GM23338 (cell line): ENCODE measurements at regions not wholly inside any gene's neighbourhood (a gene's known extent, or its start where the extent isn't known, plus 50 kb on each side); places are given as distances from the start of the nearest gene placed in this dataset.

ENCODE experiments used
- ATAC-seq: fragments of 200-7000 bp; cut with Tn5 transposase; 3 replicates; pipeline ENCODE4 v1.9.1; 2020
- DNase-seq: peaks from one replicate; pipeline ENCODE4 v3.0.0-alpha.2; 2015; ENCODE audit warnings: low spot score
- H2AFZ ChIP-seq: fragments of 200-600 bp; sonication (generic); 2 replicates; pipeline ENCODE4 v1.8.0; 2016; ENCODE audit warnings: antibody characterized with exemption, mild to moderate bottlenecking, moderate library complexity
- H3F3A ChIP-seq: fragments of 200-600 bp; sonication (generic); replicated peaks from 2 replicates; pipeline ENCODE4 v1.8.0; 2017; ENCODE audit warnings: antibody characterized with exemption, mixed run types, low read depth
- H3K27ac ChIP-seq: fragments of 200-600 bp; sonication (generic); 2 replicates; pipeline ENCODE4 v1.6.1; 2016; ENCODE audit warnings: low read depth
- H3K27me3 ChIP-seq: fragments of 200-600 bp; sonication (generic); 2 replicates; pipeline ENCODE4 v1.8.0; 2016; ENCODE audit warnings: mild to moderate bottlenecking, mixed run types, moderate library complexity; ENCODE audit not compliant: insufficient read depth
- H3K36me3 ChIP-seq: fragments of 200-600 bp; sonication (generic); 2 replicates; pipeline ENCODE4 v1.8.0; 2016; ENCODE audit warnings: mild to moderate bottlenecking; ENCODE audit not compliant: insufficient read depth
- H3K4me1 ChIP-seq: fragments of 200-600 bp; sonication (generic); 2 replicates; pipeline ENCODE4 v1.8.0; 2016; ENCODE audit warnings: mild to moderate bottlenecking, moderate library complexity; ENCODE audit not compliant: insufficient read depth
- H3K4me2 ChIP-seq: fragments of 200-600 bp; sonication (generic); 2 replicates; pipeline ENCODE4 v1.7.1; 2017; ENCODE audit warnings: mixed run types
- H3K4me3 ChIP-seq: fragments of 200-600 bp; sonication (generic); 2 replicates; pipeline ENCODE4 v1.6.1; 2016; ENCODE audit warnings: mixed run types
- H3K79me2 ChIP-seq: fragments of 200-600 bp; sonication (generic); replicated peaks from 2 replicates; pipeline ENCODE4 v1.8.0; 2017; ENCODE audit warnings: mild to moderate bottlenecking; ENCODE audit not compliant: insufficient read depth
- H3K9me2 ChIP-seq: fragments of 200-600 bp; sonication (generic); 2 replicates; pipeline ENCODE4 v1.8.0; 2017; ENCODE audit not compliant: insufficient read depth
- H4K20me1 ChIP-seq: fragments of 200-600 bp; sonication (generic); replicated peaks from 2 replicates; pipeline ENCODE4 v1.8.0; 2017; ENCODE audit warnings: mild to moderate bottlenecking; ENCODE audit not compliant: insufficient read depth
- H3K27ac Mint-ChIP-seq: 2 replicates; pipeline ENCODE4 v1.8.0; 2020; ENCODE audit warnings: inconsistent platforms, mild to moderate bottlenecking, moderate library complexity, mixed read lengths
- H3K27me3 Mint-ChIP-seq: 3 replicates; pipeline ENCODE4 v1.8.0; 2022; ENCODE audit warnings: low read depth, mild to moderate bottlenecking, moderate library complexity, mixed read lengths, inconsistent platforms; ENCODE audit not compliant: insufficient read depth, poor library complexity
- H3K36me3 Mint-ChIP-seq: 3 replicates; pipeline ENCODE4 v1.8.0; 2021; ENCODE audit warnings: low read depth, mild to moderate bottlenecking, inconsistent platforms, moderate library complexity, mixed read lengths
- H3K4me1 Mint-ChIP-seq: 3 replicates; pipeline ENCODE4 v1.8.0; 2020; ENCODE audit warnings: mild to moderate bottlenecking, inconsistent platforms, mixed read lengths
- H3K4me3 Mint-ChIP-seq: 3 replicates; pipeline ENCODE4 v1.8.0; 2021; ENCODE audit warnings: moderate library complexity, mild to moderate bottlenecking, inconsistent platforms, mixed read lengths
- H3K9me3 Mint-ChIP-seq: 3 replicates; pipeline ENCODE4 v1.8.0; 2020; ENCODE audit warnings: moderate library complexity, mild to moderate bottlenecking, inconsistent platforms, mixed read lengths
- EZH2 ChIP-seq: fragments of 200-600 bp; sonication (generic); IDR thresholded peaks from one replicate; pipeline ENCODE4 v1.8.0; 2017; ENCODE audit warnings: antibody characterized with exemption, mild to moderate bottlenecking, low read depth; ENCODE audit not compliant: unreplicated experiment
- EZH2phosphoT487 ChIP-seq: fragments of 200-600 bp; sonication (generic); IDR thresholded peaks from one replicate; pipeline ENCODE4 v1.8.1; 2018; ENCODE audit warnings: antibody characterized with exemption; ENCODE audit not compliant: unreplicated experiment
- JUNB ChIP-seq: IDR thresholded peaks from one replicate; pipeline ENCODE4 v1.6.1; 2016; ENCODE audit warnings: antibody characterized with exemption; ENCODE audit not compliant: unreplicated experiment
- NANOG ChIP-seq: IDR thresholded peaks from 2 replicates; pipeline ENCODE4 v1.6.1; 2016; ENCODE audit warnings: antibody characterized with exemption, borderline replicate concordance
- POLR2AphosphoS5 ChIP-seq: IDR thresholded peaks from 2 replicates; pipeline ENCODE4 v1.6.1; 2016; ENCODE audit warnings: antibody characterized with exemption, low read depth
- STAT1 ChIP-seq: IDR thresholded peaks from one replicate; pipeline ENCODE4 v1.6.1; 2016; ENCODE audit warnings: antibody characterized with exemption; ENCODE audit not compliant: unreplicated experiment
- TF ChIP-seq, protein P1 (sequence below), 2 experiments: fragments of 200-600 bp in 1 of 2; sonication (generic) in 1 of 2; conservative IDR thresholded peaks; 2 replicates each; pipeline versions ENCODE4 v1.5.1 to v1.6.1; 2016 to 2017; ENCODE audit warnings: antibody characterized with exemption in 2 of 2, low read depth in 2 of 2, mild to moderate bottlenecking in 2 of 2, moderate library complexity in 1 of 2
- TF ChIP-seq, protein P2 (sequence below): IDR thresholded peaks from one replicate; pipeline ENCODE4 v1.6.1; 2018; ENCODE audit warnings: antibody characterized with exemption; ENCODE audit not compliant: unreplicated experiment
- TF ChIP-seq, protein P3 (sequence below): IDR thresholded peaks from 2 replicates; pipeline ENCODE4 v1.6.1; 2016; ENCODE audit warnings: antibody characterized with exemption

DNA sequence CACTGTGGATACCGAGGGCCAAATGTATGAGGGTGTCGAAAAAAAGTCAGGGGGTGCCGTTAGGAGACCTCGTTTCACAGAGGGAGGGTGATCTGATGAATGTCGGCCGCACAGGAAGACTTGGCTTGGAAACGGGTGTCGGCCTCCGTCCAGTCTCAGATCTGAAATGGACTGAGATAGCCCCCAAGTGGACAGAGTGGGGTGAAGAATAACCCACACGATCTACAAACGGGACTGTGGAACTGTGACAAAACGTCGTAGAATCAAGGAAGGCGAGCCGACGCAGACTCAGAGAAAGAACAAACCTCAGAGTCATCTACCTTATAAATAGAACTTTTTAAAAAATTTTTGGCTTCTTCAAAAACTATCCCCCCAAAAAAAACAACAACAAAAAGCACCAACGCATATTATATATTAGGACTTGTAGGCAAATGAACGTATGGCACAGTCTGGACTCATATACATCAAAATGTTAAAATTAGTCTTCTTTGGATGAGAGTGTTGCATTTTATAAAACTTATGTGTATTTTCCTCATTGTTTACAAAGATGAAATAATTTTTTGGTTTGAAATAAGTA lies 63.8 kb upstream of the IRF2 start:
- Mint-ChIP-seq H3K4me1 (peaks cover 14% of the 10 kb centered on the region), H3K27ac (peak overlapping the region; percentile 93), H3K36me3 (no peaks in the 10 kb centered on the region), H3K4me3 (peak overlapping the region; percentile 90), H3K9me3 (no peaks in the 10 kb centered on the region), H3K27me3 (peaks cover 8% of the 10 kb centered on the region)
- Histone ChIP-seq H3K36me3 (no peaks in the 10 kb centered on the region), H3K79me2 (no peaks in the 10 kb centered on the region), H3K27me3 (no peaks in the 10 kb centered on the region), H3K9me2 (no peaks in the 10 kb centered on the region), H3K4me1 (peaks cover 5% of the 10 kb centered on the region), H3K4me2 (peak overlapping the region; percentile 86), H2AFZ (peak overlapping the region; percentile 88; the same call in 1 of the 2 replicates), H3K4me3 (peak overlapping the region; percentile 67), H3K27ac (peak overlapping the region; percentile 28; the same call in 1 of the 2 replicates), H4K20me1 (no peaks in the 10 kb centered on the region), H3F3A (no peaks in the 10 kb centered on the region)
- DNase-seq: peak; percentile 41
- ATAC-seq: peak; percentile 60
- no peak for TF ChIP-seq EZH2phosphoT487
- TF ChIP-seq, protein P1, sequence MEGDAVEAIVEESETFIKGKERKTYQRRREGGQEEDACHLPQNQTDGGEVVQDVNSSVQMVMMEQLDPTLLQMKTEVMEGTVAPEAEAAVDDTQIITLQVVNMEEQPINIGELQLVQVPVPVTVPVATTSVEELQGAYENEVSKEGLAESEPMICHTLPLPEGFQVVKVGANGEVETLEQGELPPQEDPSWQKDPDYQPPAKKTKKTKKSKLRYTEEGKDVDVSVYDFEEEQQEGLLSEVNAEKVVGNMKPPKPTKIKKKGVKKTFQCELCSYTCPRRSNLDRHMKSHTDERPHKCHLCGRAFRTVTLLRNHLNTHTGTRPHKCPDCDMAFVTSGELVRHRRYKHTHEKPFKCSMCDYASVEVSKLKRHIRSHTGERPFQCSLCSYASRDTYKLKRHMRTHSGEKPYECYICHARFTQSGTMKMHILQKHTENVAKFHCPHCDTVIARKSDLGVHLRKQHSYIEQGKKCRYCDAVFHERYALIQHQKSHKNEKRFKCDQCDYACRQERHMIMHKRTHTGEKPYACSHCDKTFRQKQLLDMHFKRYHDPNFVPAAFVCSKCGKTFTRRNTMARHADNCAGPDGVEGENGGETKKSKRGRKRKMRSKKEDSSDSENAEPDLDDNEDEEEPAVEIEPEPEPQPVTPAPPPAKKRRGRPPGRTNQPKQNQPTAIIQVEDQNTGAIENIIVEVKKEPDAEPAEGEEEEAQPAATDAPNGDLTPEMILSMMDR (conservative IDR thresholded peaks at IDR 0.05; ENCODE audit: low read depth in 2 of 2): peak; percentile 41 to 70
- TF ChIP-seq, protein P2, sequence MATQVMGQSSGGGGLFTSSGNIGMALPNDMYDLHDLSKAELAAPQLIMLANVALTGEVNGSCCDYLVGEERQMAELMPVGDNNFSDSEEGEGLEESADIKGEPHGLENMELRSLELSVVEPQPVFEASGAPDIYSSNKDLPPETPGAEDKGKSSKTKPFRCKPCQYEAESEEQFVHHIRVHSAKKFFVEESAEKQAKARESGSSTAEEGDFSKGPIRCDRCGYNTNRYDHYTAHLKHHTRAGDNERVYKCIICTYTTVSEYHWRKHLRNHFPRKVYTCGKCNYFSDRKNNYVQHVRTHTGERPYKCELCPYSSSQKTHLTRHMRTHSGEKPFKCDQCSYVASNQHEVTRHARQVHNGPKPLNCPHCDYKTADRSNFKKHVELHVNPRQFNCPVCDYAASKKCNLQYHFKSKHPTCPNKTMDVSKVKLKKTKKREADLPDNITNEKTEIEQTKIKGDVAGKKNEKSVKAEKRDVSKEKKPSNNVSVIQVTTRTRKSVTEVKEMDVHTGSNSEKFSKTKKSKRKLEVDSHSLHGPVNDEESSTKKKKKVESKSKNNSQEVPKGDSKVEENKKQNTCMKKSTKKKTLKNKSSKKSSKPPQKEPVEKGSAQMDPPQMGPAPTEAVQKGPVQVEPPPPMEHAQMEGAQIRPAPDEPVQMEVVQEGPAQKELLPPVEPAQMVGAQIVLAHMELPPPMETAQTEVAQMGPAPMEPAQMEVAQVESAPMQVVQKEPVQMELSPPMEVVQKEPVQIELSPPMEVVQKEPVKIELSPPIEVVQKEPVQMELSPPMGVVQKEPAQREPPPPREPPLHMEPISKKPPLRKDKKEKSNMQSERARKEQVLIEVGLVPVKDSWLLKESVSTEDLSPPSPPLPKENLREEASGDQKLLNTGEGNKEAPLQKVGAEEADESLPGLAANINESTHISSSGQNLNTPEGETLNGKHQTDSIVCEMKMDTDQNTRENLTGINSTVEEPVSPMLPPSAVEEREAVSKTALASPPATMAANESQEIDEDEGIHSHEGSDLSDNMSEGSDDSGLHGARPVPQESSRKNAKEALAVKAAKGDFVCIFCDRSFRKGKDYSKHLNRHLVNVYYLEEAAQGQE: no peak
- TF ChIP-seq, protein P3, sequence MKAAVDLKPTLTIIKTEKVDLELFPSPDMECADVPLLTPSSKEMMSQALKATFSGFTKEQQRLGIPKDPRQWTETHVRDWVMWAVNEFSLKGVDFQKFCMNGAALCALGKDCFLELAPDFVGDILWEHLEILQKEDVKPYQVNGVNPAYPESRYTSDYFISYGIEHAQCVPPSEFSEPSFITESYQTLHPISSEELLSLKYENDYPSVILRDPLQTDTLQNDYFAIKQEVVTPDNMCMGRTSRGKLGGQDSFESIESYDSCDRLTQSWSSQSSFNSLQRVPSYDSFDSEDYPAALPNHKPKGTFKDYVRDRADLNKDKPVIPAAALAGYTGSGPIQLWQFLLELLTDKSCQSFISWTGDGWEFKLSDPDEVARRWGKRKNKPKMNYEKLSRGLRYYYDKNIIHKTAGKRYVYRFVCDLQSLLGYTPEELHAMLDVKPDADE: no peak

DNA sequence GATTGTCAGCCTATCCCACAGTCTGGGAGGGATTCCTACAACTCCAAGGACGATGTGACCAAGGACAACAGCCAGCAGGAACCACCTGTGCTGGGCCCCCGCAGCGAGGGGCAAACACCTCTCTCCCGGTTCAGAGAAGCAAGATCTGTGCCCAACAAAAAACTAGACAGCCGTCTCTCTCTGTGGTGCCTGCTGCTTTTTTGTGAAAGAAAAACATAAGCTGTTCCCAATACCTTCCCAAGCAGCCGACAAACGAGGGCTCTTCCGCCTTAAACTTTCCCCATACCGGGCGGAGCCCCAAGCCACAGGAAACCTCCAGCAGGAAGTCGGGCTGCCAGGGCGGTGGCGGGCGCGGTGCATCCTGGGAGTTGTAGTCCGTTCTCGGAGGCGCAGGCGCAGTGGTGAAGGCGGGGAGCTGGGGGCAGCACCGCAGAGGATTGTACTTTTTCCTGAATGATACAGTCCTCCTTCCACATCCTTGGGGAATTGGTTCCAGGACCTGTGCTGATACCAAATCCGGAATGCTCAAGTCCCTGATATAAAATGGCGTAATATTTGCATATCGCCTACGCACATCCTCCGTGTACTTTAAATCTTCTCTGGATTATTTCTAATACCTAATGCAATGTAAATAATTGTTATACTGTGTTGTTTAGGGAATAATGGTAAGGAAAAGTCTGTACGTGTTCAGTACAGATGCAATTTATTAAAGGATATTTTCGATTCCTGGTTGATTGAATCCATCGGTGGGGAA lies 63.1 kb upstream of the IRF2 start:
- DNase-seq (peak; percentile 96), ATAC-seq (peak; percentile 93)
- no peaks in the 10 kb centered on the region for H3K9me3 Mint-ChIP-seq
- Histone ChIP-seq H2AFZ (peak overlapping the region; percentile 88; the same call in 1 of the 2 replicates), H3K27ac (peak overlapping the region; percentile 77; the same call in 1 of the 2 replicates), H3K79me2 (no peaks in the 10 kb centered on the region), H3K9me2 (no peaks in the 10 kb centered on the region), H3K4me1 (peaks cover 5% of the 10 kb centered on the region), H3K36me3 (no peaks in the 10 kb centered on the region), H3F3A (no peaks in the 10 kb centered on the region), H3K4me3 (peak overlapping the region; percentile 67), H4K20me1 (no peaks in the 10 kb centered on the region), H3K27me3 (no peaks in the 10 kb centered on the region), H3K4me2 (peak overlapping the region; percentile 86)
- H3K27me3 Mint-ChIP-seq: peaks cover 8% of the 10 kb centered on the region
- H3K4me3 Mint-ChIP-seq: peak overlapping the region; percentile 90
- H3K4me1 Mint-ChIP-seq: peaks cover 14% of the 10 kb centered on the region
- no peaks in the 10 kb centered on the region for H3K36me3 Mint-ChIP-seq
- H3K27ac Mint-ChIP-seq: peak overlapping the region; percentile 93
- no peak for TF ChIP-seq STAT1
- TF ChIP-seq JUNB: no peak
- TF ChIP-seq POLR2AphosphoS5: peak; percentile 86
- TF ChIP-seq, protein P3: peak; percentile 86
- TF ChIP-seq EZH2: no peak
- TF ChIP-seq NANOG: no peak
